OCI-LY7 (cell line): ENCODE measurements at regions not wholly inside any gene's neighbourhood (a gene's known extent, or its start where the extent isn't known, plus 50 kb on each side); places are given as distances from the start of the nearest gene placed in this dataset.

Source experiments
- BruUV-seq: library from RNA; stranded (reverse); fragments of 400-500 nt; replicated peaks from 2 replicates; lab custom pipeline; 2021; lab: Mats Ljungman, UMichigan
- CTCF ChIA-PET: fragments of 300-600 bp; sonication (Branson Sonifier 250); formaldehyde crosslinking; loops from one replicate; lab custom pipeline; 2022; ENCODE audit warnings: antibody characterized with exemption; ENCODE audit not compliant: unreplicated experiment; lab: Charles Lee
- POLR2A ChIA-PET: fragments of 300-600 bp; sonication (Branson Sonifier 250); formaldehyde crosslinking; loops from one replicate; lab custom pipeline; 2022; ENCODE audit warnings: antibody characterized with exemption; lab: Charles Lee
- DNase-seq: peaks from one replicate; pipeline ENCODE4 v3.0.0-alpha.2; 2015; ENCODE audit warnings: low spot score
- H2AFZ ChIP-seq: fragments of 200-600 bp; sonication (generic), shearing (Covaris generic); 2 replicates; pipeline ENCODE4 v1.6.1; 2014; ENCODE audit warnings: mild to moderate bottlenecking, antibody characterized with exemption, low read length, moderate library complexity
- H3K27ac ChIP-seq: fragments of 200-600 bp; sonication (generic); 2 replicates; pipeline ENCODE4 v1.5.1; 2014; ENCODE audit warnings: mixed run types, low read depth, mild to moderate bottlenecking, moderate library complexity, low read length, inconsistent platforms; ENCODE audit not compliant: poor library complexity, severe bottlenecking
- H3K36me3 ChIP-seq: fragments of 200-600 bp; sonication (generic); 2 replicates; pipeline ENCODE4 v1.6.1; 2014; ENCODE audit warnings: mild to moderate bottlenecking, antibody characterized with exemption, low read length, moderate library complexity, mixed read lengths; ENCODE audit not compliant: insufficient read depth
- H3K4me1 ChIP-seq: fragments of 200-600 bp; sonication (generic); 2 replicates; pipeline ENCODE4 v1.5.1; 2014; ENCODE audit warnings: mild to moderate bottlenecking, low read length; ENCODE audit not compliant: insufficient read depth, poor library complexity, severe bottlenecking
- H3K4me2 ChIP-seq: fragments of 200-600 bp; sonication (generic); 2 replicates; pipeline ENCODE4 v1.6.1; 2014; ENCODE audit warnings: mild to moderate bottlenecking, low read length
- H3K4me3 ChIP-seq: fragments of 200-600 bp; sonication (generic); 2 replicates; pipeline ENCODE4 v1.5.1; 2014; ENCODE audit warnings: mild to moderate bottlenecking, low read depth, low read length; ENCODE audit not compliant: poor library complexity, severe bottlenecking
- H3K79me2 ChIP-seq: fragments of 200-600 bp; sonication (generic); 2 replicates; pipeline ENCODE4 v1.6.1; 2016; ENCODE audit warnings: low read depth, mild to moderate bottlenecking, low read length, moderate library complexity, mixed read lengths; ENCODE audit not compliant: insufficient read depth
- H3K9me2 ChIP-seq: fragments of 200-600 bp; sonication (generic); 2 replicates; pipeline ENCODE4 v1.6.1; 2016; ENCODE audit warnings: mild to moderate bottlenecking, low read length, mixed read lengths; ENCODE audit not compliant: insufficient read depth
- H3K9me3 ChIP-seq: fragments of 200-600 bp; sonication (generic); 2 replicates; pipeline ENCODE4 v1.6.1; 2014; ENCODE audit warnings: mild to moderate bottlenecking, mixed run types, low read length, mixed read lengths
- H4K20me1 ChIP-seq: fragments of 200-600 bp; sonication (generic); 2 replicates; pipeline ENCODE4 v1.6.1; 2014; ENCODE audit warnings: mild to moderate bottlenecking, antibody characterized with exemption, low read length, moderate library complexity, mixed read lengths; ENCODE audit not compliant: insufficient read depth
- EZH2phosphoT487 ChIP-seq: fragments of 200-600 bp; sonication (generic); IDR thresholded peaks from 2 replicates; pipeline ENCODE4 v1.6.1; 2018; ENCODE audit warnings: low read depth, borderline replicate concordance, mild to moderate bottlenecking, mixed run types, antibody characterized with exemption, low read length, moderate library complexity, mixed read lengths
- intact Hi-C: fragments of 100-400 bp; cut with micrococcal nuclease; formaldehyde crosslinking; loops from one replicate; pipeline ENCODE4 v1.10.0; 2022; ENCODE audit not compliant: unreplicated experiment
- TF ChIP-seq, protein P1 (sequence below): fragments of 200-600 bp; sonication (generic); conservative IDR thresholded peaks from 2 replicates; pipeline ENCODE4 v1.5.1; 2014; ENCODE audit warnings: mild to moderate bottlenecking, antibody characterized with exemption, low read length, moderate library complexity, mixed read lengths

DNA sequence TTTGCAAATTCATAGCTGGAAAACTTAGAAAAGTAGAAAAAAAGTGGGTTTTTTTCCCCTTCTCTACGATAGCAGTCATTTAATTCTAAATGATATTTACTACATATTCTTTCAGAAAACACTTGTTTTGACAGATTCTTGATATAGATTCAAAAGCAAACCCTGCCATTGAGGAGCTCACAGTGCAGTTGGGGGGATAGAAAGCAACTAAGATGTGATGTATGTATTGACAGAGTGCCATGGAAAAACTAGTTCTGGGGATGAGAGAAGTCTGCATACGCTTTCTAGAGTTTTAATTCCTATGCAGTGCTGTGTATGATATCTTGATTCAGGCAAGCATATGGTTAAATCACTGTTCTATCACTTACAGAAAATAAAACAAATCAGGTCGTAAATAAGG lies 436.6 kb upstream of the GHITM start:
- TF ChIP-seq, protein P1, sequence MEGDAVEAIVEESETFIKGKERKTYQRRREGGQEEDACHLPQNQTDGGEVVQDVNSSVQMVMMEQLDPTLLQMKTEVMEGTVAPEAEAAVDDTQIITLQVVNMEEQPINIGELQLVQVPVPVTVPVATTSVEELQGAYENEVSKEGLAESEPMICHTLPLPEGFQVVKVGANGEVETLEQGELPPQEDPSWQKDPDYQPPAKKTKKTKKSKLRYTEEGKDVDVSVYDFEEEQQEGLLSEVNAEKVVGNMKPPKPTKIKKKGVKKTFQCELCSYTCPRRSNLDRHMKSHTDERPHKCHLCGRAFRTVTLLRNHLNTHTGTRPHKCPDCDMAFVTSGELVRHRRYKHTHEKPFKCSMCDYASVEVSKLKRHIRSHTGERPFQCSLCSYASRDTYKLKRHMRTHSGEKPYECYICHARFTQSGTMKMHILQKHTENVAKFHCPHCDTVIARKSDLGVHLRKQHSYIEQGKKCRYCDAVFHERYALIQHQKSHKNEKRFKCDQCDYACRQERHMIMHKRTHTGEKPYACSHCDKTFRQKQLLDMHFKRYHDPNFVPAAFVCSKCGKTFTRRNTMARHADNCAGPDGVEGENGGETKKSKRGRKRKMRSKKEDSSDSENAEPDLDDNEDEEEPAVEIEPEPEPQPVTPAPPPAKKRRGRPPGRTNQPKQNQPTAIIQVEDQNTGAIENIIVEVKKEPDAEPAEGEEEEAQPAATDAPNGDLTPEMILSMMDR = no peak
- TF ChIP-seq EZH2phosphoT487 = no peak
- ChIA-PET CTCF (no interaction called here), POLR2A (no interaction called here)
- Histone ChIP-seq H3K4me1 (no peaks in the 10 kb centered on the region), H3K9me3 (no peaks in the 10 kb centered on the region), H4K20me1 (no peaks in the 10 kb centered on the region), H3K4me2 (no peak overlapping the region), H3K27ac (no peak overlapping the region), H3K79me2 (no peaks in the 10 kb centered on the region), H2AFZ (no peak overlapping the region), H3K36me3 (no peaks in the 10 kb centered on the region), H3K4me3 (no peak overlapping the region), H3K9me2 (no peaks in the 10 kb centered on the region)
- BruUV-seq = no TSS peak
- intact Hi-C loops = no loop called here
- no peak for DNase-seq

GRCh38 chr10:83706120-83706519 lies 433.2 kb upstream of the GHITM start:
- Histone ChIP-seq H3K27ac (no peak overlapping the region), H3K9me3 (no peaks in the 10 kb centered on the region), H3K36me3 (no peaks in the 10 kb centered on the region), H3K4me3 (no peak overlapping the region), H3K79me2 (no peaks in the 10 kb centered on the region), H3K4me1 (no peaks in the 10 kb centered on the region), H3K4me2 (no peak overlapping the region), H4K20me1 (no peaks in the 10 kb centered on the region), H2AFZ (no peak overlapping the region), H3K9me2 (no peaks in the 10 kb centered on the region)
- no peak for DNase-seq
- CTCF ChIA-PET = no interaction called here
- intact Hi-C loops = no loop called here
- no TSS peak for BruUV-seq
- POLR2A ChIA-PET = no interaction called here
- no peak for TF ChIP-seq EZH2phosphoT487
- TF ChIP-seq, protein P1 = no peak

DNA sequence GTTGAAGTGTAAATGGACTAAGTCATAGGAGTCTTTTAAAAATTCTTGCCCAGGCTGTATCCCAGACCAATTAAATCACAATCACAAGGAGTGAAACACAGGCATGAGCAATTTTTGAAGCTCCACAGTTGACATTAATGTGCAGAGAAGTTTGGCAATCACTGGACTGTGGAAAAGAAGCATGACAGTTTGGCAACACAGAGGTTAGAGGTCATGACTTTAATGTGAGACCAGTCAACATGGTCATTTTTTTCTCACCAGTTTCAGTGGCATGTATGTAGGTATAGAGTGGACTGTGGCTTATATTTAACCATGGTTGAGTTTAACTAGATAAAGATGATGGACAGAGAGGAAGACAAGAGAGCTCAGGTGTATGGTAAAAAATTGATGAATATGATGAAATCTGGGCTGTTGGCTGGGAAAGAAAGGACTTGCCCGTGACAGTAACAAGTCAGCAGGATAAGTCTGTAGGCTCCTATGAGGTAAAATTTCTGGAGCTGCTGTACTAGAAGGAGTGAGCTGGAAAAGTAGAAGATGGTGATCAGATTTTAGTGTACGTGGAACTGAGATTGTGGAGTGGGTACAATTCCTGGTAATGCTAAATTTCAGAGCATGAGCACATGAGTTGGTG lies 432.2 kb upstream of the GHITM start:
- BruUV-seq = no TSS peak
- DNase-seq = no peak
- H3K4me2 ChIP-seq = no peak overlapping the region
- TF ChIP-seq, protein P1 = no peak
- no peak for TF ChIP-seq EZH2phosphoT487
- no peaks in the 10 kb centered on the region for H4K20me1 ChIP-seq
- no peaks in the 10 kb centered on the region for H3K4me1 ChIP-seq
- no peak overlapping the region for H3K4me3 ChIP-seq
- H3K9me2 ChIP-seq = no peaks in the 10 kb centered on the region
- H3K79me2 ChIP-seq = no peaks in the 10 kb centered on the region
- no peak overlapping the region for H3K27ac ChIP-seq
- H2AFZ ChIP-seq = no peak overlapping the region
- intact Hi-C loops = no loop called here
- H3K36me3 ChIP-seq = no peaks in the 10 kb centered on the region
- CTCF ChIA-PET = no interaction called here
- POLR2A ChIA-PET = no interaction called here
- no peaks in the 10 kb centered on the region for H3K9me3 ChIP-seq
